GM20000 (cell line): ENCODE measurements at regions not wholly inside any gene's neighbourhood (a gene's known extent, or its start where the extent isn't known, plus 50 kb on each side); places are given as distances from the start of the nearest gene placed in this dataset.

Experiments used
- DNase-seq: peaks from one replicate; pipeline ENCODE4 v3.0.0; 2012; ENCODE audit warnings: low spot score
- CTCF ChIP-seq: IDR thresholded peaks from 2 replicates; pipeline ENCODE4 v1.5.1; 2012; ENCODE audit warnings: mild to moderate bottlenecking, control low read depth; ENCODE audit errors: extremely low read depth, missing control alignments

DNA sequence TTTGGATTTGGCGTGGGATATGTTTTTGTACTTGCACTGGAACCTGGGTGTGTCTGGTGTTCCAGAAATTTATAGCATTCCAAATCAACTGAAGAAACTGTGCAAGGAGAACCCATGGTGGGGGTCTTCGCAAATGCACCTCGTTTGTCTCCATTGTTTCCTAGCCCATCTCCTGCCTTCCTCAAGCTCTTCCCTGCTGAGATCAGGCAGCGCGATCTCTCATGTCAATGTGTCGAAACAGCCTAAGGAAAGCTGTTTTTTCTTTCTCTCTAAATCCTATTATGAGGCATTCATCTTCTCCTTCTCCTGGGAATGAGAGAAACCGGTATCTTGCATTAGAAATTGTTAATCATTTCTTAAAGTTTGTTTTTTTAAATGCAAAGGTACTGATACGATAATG, 131.0 kb downstream of the KLF5 start:
- TF ChIP-seq CTCF, result no peak

GRCh38 chr13:73189362-73189761, 130.6 kb downstream of the KLF5 start:
- no peak for DNase-seq
- TF ChIP-seq CTCF, result no peak

More for the DNA sequence above, 131.0 kb downstream of the KLF5 start:
- DNase-seq, result no peak

DNA sequence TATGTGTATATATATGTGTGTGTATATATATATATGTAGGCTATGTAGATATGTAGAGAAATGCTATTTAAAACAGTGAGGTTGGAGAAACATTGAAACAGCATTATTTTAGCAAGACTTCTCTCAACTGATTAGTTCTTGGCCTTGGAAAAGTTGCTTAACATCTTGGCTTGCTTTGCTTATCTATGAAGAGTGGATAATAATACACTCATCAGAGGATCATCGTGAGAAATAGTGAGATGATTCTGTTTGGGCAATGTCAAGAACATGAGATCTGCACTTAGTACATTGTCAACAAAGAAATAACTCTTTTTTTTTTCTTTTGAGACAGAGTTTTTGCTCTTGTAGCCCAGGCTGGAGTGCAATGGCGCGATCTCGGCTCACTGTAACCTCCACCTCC, 128.3 kb downstream of the KLF5 start:
- TF ChIP-seq CTCF, result no peak
- no peak for DNase-seq

- no peak for TF ChIP-seq CTCF
- no peak for DNase-seq
Observed at GRCh38 chr13:73179650-73180274, 121.0 kb downstream of the KLF5 start.

DNA sequence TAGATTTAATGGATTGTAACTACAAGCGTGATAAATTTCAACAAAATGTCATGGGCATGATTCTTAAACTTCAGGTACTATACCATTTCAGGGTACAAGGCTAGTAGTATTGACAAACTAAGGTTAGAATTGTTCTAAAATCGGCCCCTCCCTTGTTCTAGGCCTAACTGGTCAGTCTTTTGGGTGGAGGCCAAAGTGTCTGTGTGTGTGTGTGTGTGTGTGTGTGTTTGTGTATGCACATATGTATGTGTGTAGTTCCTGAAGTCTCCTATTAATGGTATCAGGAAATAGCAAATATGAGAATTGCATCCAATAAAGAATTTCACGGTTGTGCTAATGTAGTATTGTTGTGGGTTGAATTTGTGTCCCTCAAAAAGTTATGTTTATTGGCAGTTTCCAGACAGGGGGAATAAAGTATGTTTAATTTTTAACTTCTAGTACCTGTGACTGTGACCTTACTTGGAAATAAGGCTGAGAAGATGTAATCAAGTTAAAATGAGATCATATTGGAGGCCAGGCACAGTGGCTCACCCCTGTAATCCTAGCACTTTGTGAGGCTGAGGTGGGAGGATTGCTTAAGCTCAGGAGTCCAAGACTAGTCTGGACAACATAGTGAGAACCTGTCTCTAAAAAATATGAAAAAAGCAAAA, 119.2 kb downstream of the KLF5 start:
- TF ChIP-seq CTCF, result no peak
- no peak for DNase-seq

- TF ChIP-seq CTCF, result no peak
- no peak for DNase-seq
Observed at GRCh38 chr13:73177017-73177416, 118.2 kb downstream of the KLF5 start.

DNA sequence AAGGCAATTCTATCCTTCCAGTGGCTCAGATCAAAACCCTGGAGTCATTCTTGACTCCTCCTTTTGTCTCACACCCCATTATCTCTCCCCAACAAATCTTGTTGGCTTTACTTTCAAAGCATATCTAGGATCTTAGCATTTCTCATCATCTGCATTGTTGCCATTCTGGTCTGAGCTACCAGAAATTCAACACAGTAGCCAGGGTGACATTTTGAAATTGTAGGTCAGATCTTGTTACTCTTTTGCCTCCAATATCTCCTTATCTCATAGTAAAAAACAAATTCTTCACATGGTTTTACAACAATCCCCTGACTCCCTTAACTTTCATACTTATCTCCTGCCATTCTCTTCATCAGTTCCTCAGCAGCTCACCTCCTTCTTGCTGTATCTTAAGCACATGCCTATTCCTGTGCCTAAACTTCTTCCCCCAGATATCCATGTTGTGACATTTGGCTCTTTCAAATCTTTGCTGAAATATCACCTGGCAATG, 115.8 kb downstream of the KLF5 start:
- DNase-seq, result no peak
- TF ChIP-seq CTCF, result no peak
